Activated naive CD4-positive, alpha-beta T cell treated with anti-CD3 and anti-CD28 coated beads, Interleukin-2, amount 10 ng/mL, durations not matched to agents 7 days and 5 days (primary cell): ENCODE measurements at regions not wholly inside any gene's neighbourhood (a gene's known extent, or its start where the extent isn't known, plus 50 kb on each side); places are given as distances from the start of the nearest gene placed in this dataset.
A peak's percentile ranks its signal among the peaks of the same experiment; 100 is the strongest.

Experiments
- CTCF ChIA-PET: fragments of 350-600 bp; sonication (Branson Sonifier 250); formaldehyde crosslinking; loops from one replicate; lab custom pipeline; 2021; ENCODE audit warnings: antibody characterized with exemption; lab: Charles Lee
- DNase-seq: peaks from one replicate; pipeline ENCODE4 v3.0.0-alpha.2; 2020
- H3K27ac Mint-ChIP-seq: one replicate; pipeline ENCODE4 v1.8.0; 2021; ENCODE audit warnings: mild to moderate bottlenecking, moderate library complexity, mixed read lengths
- H3K27me3 Mint-ChIP-seq: one replicate; pipeline ENCODE4 v1.8.0; 2021; ENCODE audit warnings: mild to moderate bottlenecking, mixed read lengths
- H3K36me3 Mint-ChIP-seq: one replicate; pipeline ENCODE4 v1.8.0; 2021; ENCODE audit warnings: mixed read lengths
- H3K4me1 Mint-ChIP-seq: one replicate; pipeline ENCODE4 v1.8.0; 2021; ENCODE audit warnings: mixed read lengths
- H3K4me3 Mint-ChIP-seq: one replicate; pipeline ENCODE4 v1.8.0; 2021; ENCODE audit warnings: mild to moderate bottlenecking, moderate library complexity, mixed read lengths
- H3K9me3 Mint-ChIP-seq: one replicate; pipeline ENCODE4 v1.8.0; 2021; ENCODE audit warnings: mixed read lengths

GRCh38 chr1:23639460-23640095 is 52.0 kb upstream of the RPL11 start:
- Mint-ChIP-seq H3K4me1 (peaks cover 20% of the 10 kb centered on the region), H3K36me3 (no peaks in the 10 kb centered on the region), H3K4me3 (no peak overlapping the region), H3K27me3 (peaks cover 32% of the 10 kb centered on the region), H3K9me3 (no peaks in the 10 kb centered on the region), H3K27ac (no peak overlapping the region)
- CTCF ChIA-PET = interaction anchor here (1.0 to 15.1 kb wide), 5 partner anchors 19 to 143 kb away, joined by 3 to 715 read pairs (median 9); partner anchors contain the start of gene ID3
- DNase-seq = no peak

GRCh38 chr1:23638786-23639241 is 52.8 kb upstream of the RPL11 start:
- H3K4me3 Mint-ChIP-seq = no peak overlapping the region
- CTCF ChIA-PET = interaction anchor here (1.0 to 15.1 kb wide), 5 partner anchors 18 to 142 kb away, joined by 3 to 715 read pairs (median 4); partner anchors contain the start of gene ID3
- peaks cover 26% of the 10 kb centered on the region for H3K4me1 Mint-ChIP-seq
- no peak for DNase-seq
- no peaks in the 10 kb centered on the region for H3K36me3 Mint-ChIP-seq
- H3K27me3 Mint-ChIP-seq = peaks cover 26% of the 10 kb centered on the region
- H3K27ac Mint-ChIP-seq = no peak overlapping the region
- H3K9me3 Mint-ChIP-seq = no peaks in the 10 kb centered on the region

- no peaks in the 10 kb centered on the region for H3K36me3 Mint-ChIP-seq
- H3K27ac Mint-ChIP-seq = no peak overlapping the region
- H3K9me3 Mint-ChIP-seq = no peaks in the 10 kb centered on the region
- DNase-seq = no peak
- no peak overlapping the region for H3K4me3 Mint-ChIP-seq
- CTCF ChIA-PET = interaction anchor here (1.1 to 15.1 kb wide), 13 partner anchors 8 to 153 kb away, joined by 3 to 715 read pairs (median 8); partner anchors contain the start of gene ID3
- peaks cover 26% of the 10 kb centered on the region for H3K27me3 Mint-ChIP-seq
- H3K4me1 Mint-ChIP-seq = peaks cover 26% of the 10 kb centered on the region
Measured at GRCh38 chr1:23638188-23638619, 53.4 kb upstream of the RPL11 start.

GRCh38 chr1:23636009-23636408 is 55.6 kb upstream of the RPL11 start:
- H3K4me3 Mint-ChIP-seq = no peak overlapping the region

GRCh38 chr1:23634840-23635651 is 56.6 kb upstream of the RPL11 start:
- H3K4me1 Mint-ChIP-seq = peaks cover 27% of the 10 kb centered on the region
- CTCF ChIA-PET = interaction anchor here (0.7 to 15.1 kb wide), 26 partner anchors 9 to 509 kb away, joined by 3 to 715 read pairs (median 5); partner anchors contain the start of gene ID3
- H3K36me3 Mint-ChIP-seq = no peaks in the 10 kb centered on the region
- H3K4me3 Mint-ChIP-seq = peak overlapping the region; percentile 29
- peak overlapping the region; percentile 60 for H3K27ac Mint-ChIP-seq
- H3K27me3 Mint-ChIP-seq = peaks cover 25% of the 10 kb centered on the region
- peak; percentile 69 for DNase-seq
- no peaks in the 10 kb centered on the region for H3K9me3 Mint-ChIP-seq

More at GRCh38 chr1:23636009-23636408, 55.6 kb upstream of the RPL11 start:
- peaks cover 26% of the 10 kb centered on the region for H3K27me3 Mint-ChIP-seq
- H3K27ac Mint-ChIP-seq = no peak overlapping the region
- no peaks in the 10 kb centered on the region for H3K36me3 Mint-ChIP-seq
- peaks cover 26% of the 10 kb centered on the region for H3K4me1 Mint-ChIP-seq
- no peaks in the 10 kb centered on the region for H3K9me3 Mint-ChIP-seq
- CTCF ChIA-PET = interaction anchor here (1.5 to 15.1 kb wide), 9 partner anchors 8 to 139 kb away, joined by 6 to 715 read pairs (median 15); partner anchors contain the start of gene ID3
- no peak for DNase-seq

- Mint-ChIP-seq H3K4me3 (peak overlapping the region; percentile 5), H3K9me3 (no peaks in the 10 kb centered on the region), H3K36me3 (no peaks in the 10 kb centered on the region), H3K27ac (peak overlapping the region; percentile 60), H3K27me3 (peaks cover 19% of the 10 kb centered on the region), H3K4me1 (peaks cover 31% of the 10 kb centered on the region)
- DNase-seq = no peak
- CTCF ChIA-PET = interaction anchor here (0.7 to 15.1 kb wide), 28 partner anchors 10 to 508 kb away, joined by 3 to 715 read pairs (median 5); partner anchors contain the start of gene ID3
Measured at GRCh38 chr1:23634518-23634839, 57.1 kb upstream of the RPL11 start.

- CTCF ChIA-PET = interaction anchor here (0.7 to 15.1 kb wide), 9 partner anchors 11 to 135 kb away, joined by 3 to 715 read pairs (median 3); partner anchors contain the start of gene ID3
Measured at GRCh38 chr1:23632479-23633160, 59.0 kb upstream of the RPL11 start.

GRCh38 chr1:23629708-23630290 is 61.8 kb upstream of the RPL11 start:
- H3K27me3 Mint-ChIP-seq = no peaks in the 10 kb centered on the region
- no peak overlapping the region for H3K27ac Mint-ChIP-seq
- no peak overlapping the region for H3K4me3 Mint-ChIP-seq
- peaks cover 47% of the 10 kb centered on the region for H3K4me1 Mint-ChIP-seq
- CTCF ChIA-PET = interaction anchor here (2.7 to 15.1 kb wide), 2 partner anchors 7 to 80 kb away, joined by 15 to 715 read pairs; partner anchors contain the start of gene ID3
- peaks cover 7% of the 10 kb centered on the region for H3K9me3 Mint-ChIP-seq
- H3K36me3 Mint-ChIP-seq = peaks cover 3% of the 10 kb centered on the region
- DNase-seq = no peak

More at GRCh38 chr1:23632479-23633160, 59.0 kb upstream of the RPL11 start:
- no peak for DNase-seq
- H3K4me3 Mint-ChIP-seq = no peak overlapping the region
- peaks cover 3% of the 10 kb centered on the region for H3K27me3 Mint-ChIP-seq
- H3K4me1 Mint-ChIP-seq = peaks cover 43% of the 10 kb centered on the region
- H3K9me3 Mint-ChIP-seq = no peaks in the 10 kb centered on the region
- H3K36me3 Mint-ChIP-seq = no peaks in the 10 kb centered on the region
- no peak overlapping the region for H3K27ac Mint-ChIP-seq

- Mint-ChIP-seq H3K27ac (peak overlapping the region; percentile 56), H3K27me3 (no peaks in the 10 kb centered on the region), H3K4me1 (peaks cover 46% of the 10 kb centered on the region), H3K9me3 (peaks cover 7% of the 10 kb centered on the region), H3K36me3 (peaks cover 6% of the 10 kb centered on the region), H3K4me3 (peak overlapping the region; percentile 43)
- CTCF ChIA-PET = interaction anchor here (1.3 to 15.1 kb wide), 3 partner anchors 8 to 132 kb away, joined by 3 to 715 read pairs (median 15); partner anchors contain the start of gene ID3
- DNase-seq = no peak
Measured at GRCh38 chr1:23628951-23629387, 62.6 kb upstream of the RPL11 start.

GRCh38 chr1:23627069-23627735 is 64.4 kb upstream of the RPL11 start:
- DNase-seq = peak; percentile 42

GRCh38 chr1:23625929-23626535 is 65.6 kb upstream of the RPL11 start:
- Mint-ChIP-seq H3K27me3 (no peaks in the 10 kb centered on the region), H3K36me3 (peaks cover 8% of the 10 kb centered on the region), H3K9me3 (peaks cover 7% of the 10 kb centered on the region), H3K27ac (no peak overlapping the region), H3K4me1 (peaks cover 66% of the 10 kb centered on the region), H3K4me3 (no peak overlapping the region)
- no peak for DNase-seq
- CTCF ChIA-PET = no interaction called here

More at GRCh38 chr1:23627069-23627735, 64.4 kb upstream of the RPL11 start:
- peak overlapping the region; percentile 81 for H3K27ac Mint-ChIP-seq
- CTCF ChIA-PET = interaction anchor here (1.2 to 15.1 kb wide), 3 partner anchors 10 to 78 kb away, joined by 3 to 715 read pairs (median 15); partner anchors contain the start of gene ID3
- H3K4me1 Mint-ChIP-seq = peaks cover 57% of the 10 kb centered on the region
- peak overlapping the region; percentile 81 for H3K4me3 Mint-ChIP-seq
- H3K27me3 Mint-ChIP-seq = no peaks in the 10 kb centered on the region
- H3K36me3 Mint-ChIP-seq = peaks cover 8% of the 10 kb centered on the region
- H3K9me3 Mint-ChIP-seq = peaks cover 7% of the 10 kb centered on the region

GRCh38 chr1:23625459-23625858 is 66.1 kb upstream of the RPL11 start:
- DNase-seq = no peak
- Mint-ChIP-seq H3K27me3 (no peaks in the 10 kb centered on the region), H3K4me1 (peaks cover 72% of the 10 kb centered on the region), H3K36me3 (peaks cover 8% of the 10 kb centered on the region), H3K27ac (no peak overlapping the region), H3K9me3 (peaks cover 7% of the 10 kb centered on the region), H3K4me3 (no peak overlapping the region)
- CTCF ChIA-PET = interaction anchor here (0.7 kb wide), 1 partner anchor 51 kb away, joined by 4 read pairs; no protein-coding TSS in a partner anchor
